HG03175 (cell line): ENCODE measurements at regions not wholly inside any gene's neighbourhood (a gene's known extent, or its start where the extent isn't known, plus 50 kb on each side); places are given as distances from the start of the nearest gene placed in this dataset.
"Not testable (repeated sequence)": the region's sequence is repeated elsewhere in the genome, so short reads cannot be mapped to it uniquely, and the experiment has no call there.

ENCODE experiments used
- ATAC-seq: cut with Tn5 transposase; IDR thresholded peaks from one replicate; pipeline ENCODE4 v1.9.1; 2021; ENCODE audit warnings: mild to moderate bottlenecking, moderate library complexity; ENCODE audit not compliant: unreplicated experiment

DNA sequence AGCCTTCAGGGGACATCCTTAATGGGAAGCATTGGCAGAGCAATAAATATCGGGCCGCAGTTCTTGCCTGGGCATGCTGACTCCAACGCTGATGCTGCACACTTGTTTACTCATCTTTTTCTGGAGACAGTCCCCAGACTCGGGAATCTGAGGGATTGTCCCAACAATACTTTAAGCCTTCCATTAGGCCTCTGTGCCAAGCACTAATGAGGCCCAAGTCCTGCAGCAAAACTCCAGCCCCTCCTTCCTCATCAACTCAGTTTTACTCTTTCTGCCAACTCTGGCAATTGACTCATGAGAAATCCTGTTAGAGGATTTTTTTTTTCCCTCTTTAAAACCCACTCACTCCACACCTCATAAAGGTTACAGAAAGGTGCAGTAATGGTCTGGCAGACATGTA is 233.4 kb upstream of the PELI2 start:
- ATAC-seq = no peak

GRCh38 chr14:55889124-55889523 is 229.1 kb upstream of the PELI2 start:
- ATAC-seq = no peak

- ATAC-seq = no peak
These were observed 226.5 kb upstream of the PELI2 start for GRCh38 chr14:55891692-55892091.

- no peak for ATAC-seq
These were observed 225.3 kb upstream of the PELI2 start for GRCh38 chr14:55892906-55893305.

DNA sequence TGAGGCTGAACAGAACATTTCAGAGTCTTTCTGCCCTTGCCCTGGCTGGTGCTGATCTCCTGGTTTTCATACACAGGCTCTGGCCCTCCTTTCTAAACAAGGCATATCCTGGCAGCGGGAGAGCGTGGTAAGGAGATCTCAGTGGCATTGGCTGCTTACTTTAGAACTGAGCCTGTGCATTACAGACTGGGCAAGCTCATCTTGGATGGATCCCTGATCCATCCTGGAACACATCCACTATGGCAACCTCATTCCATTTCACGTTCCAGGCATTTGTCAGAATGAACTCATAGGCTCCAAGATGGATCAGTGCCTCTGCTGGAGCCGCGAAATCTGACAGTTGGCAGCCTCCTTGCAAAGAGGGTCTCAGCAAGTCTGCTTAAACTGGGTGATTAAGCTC is 224.5 kb upstream of the PELI2 start:
- no peak for ATAC-seq

DNA sequence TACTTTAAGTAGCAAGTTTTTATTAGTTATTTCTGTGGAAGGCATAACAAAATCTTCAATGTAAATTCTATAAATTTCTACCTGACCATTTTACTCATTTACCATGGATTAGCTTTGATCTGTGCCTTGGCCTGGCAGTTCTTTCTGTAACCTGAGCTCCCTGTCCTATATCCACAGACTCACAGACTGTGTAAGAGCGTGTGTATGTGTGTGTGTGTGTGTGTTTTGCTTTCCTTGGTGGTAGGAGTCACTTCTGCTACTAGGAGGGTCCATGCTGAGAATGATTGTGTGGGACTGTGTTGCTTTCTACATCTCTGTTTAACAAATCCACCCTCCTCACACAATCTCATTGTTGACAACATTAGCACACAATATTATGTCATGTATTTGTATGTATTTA is 221.2 kb upstream of the PELI2 start:
- no peak for ATAC-seq

DNA sequence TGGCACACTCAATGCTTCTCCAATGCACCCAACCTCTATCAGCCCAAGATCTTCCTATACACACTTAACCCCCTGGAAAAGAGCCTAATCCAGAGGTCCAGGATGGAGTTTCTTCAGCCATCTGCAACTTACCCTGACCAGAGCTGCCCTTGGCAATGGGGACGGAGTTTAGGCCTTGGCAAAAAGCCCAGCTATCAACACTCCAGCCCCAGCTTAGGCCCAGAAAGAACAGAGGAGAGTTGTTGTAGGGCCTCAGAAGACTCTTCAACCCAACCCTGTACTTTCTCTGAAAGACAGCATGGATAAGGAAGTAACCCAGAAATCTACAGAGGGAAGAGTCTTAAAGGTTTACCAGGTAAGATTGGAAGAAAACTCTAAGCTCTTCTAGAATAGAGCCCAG is 219.3 kb upstream of the PELI2 start:
- no peak for ATAC-seq

- no peak for ATAC-seq
These were observed 218.7 kb upstream of the PELI2 start for GRCh38 chr14:55899531-55899930.

DNA sequence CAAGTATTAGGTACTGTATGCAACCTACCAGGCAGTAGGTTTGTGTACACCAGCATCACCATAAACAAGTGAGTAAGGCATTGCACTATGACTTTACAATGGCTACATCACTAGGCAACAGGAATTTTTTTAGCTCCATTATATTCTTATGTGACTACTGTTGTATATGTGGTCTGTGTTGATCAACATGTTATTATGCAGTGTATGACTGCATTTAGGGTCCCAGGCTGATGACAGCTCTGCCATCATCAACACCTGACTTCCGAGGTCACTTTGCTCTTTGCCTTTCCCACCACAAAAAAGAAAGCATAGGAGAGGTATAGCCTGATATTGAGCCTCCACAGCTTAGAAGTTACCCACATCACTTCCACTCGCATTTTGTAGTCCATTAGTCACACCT is 217.5 kb upstream of the PELI2 start:
- no peak for ATAC-seq

DNA sequence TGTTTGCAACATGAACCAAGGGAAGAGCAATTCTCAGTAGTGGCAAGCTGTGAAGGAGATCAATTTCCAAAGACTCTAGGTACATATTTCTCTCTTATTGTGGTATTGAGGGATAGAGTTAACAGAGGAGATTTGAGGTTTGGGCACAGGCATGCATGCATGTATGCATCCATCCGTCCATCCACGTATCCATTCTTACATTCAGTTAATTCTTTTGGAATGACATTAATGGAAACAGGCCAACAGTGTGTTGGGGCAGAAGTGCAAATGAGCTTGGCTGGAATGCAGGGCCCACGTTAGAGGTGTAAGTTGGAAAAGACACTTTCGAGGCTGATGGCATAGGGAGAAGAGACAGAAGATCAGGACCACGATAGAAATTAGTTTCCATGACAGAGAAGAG is 216.9 kb upstream of the PELI2 start:
- no peak for ATAC-seq

DNA sequence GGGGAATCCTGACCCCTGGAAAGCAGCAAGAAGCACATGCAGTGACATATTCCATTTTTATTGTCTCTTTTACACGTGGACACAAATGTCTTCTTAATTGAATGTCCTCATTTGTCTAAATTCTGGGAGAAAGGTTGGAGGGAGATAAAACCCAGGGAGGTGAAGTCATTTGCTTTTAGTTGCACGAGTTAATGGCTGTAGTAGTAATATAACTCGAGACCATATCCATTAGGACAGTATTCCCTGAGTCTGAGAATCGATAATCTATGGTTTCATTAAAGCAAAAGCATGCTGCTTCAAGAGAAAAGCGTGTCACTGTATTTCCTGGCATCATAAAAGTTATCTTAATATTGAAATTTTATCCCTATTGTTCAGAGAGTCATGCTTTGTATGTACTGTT is 216.0 kb upstream of the PELI2 start:
- ATAC-seq = no peak

GRCh38 chr14:55904086-55904485 is 214.1 kb upstream of the PELI2 start:
- ATAC-seq = no peak

- ATAC-seq = no peak
These were observed 210.1 kb upstream of the PELI2 start for GRCh38 chr14:55908106-55908505.

- ATAC-seq = no peak
These were observed 208.3 kb upstream of the PELI2 start for GRCh38 chr14:55909879-55910278.

GRCh38 chr14:55910601-55911243 is 207.5 kb upstream of the PELI2 start:
- ATAC-seq = no peak

GRCh38 chr14:55911776-55912175 is 206.4 kb upstream of the PELI2 start:
- no peak for ATAC-seq

- no peak for ATAC-seq
These were observed 205.9 kb upstream of the PELI2 start for GRCh38 chr14:55912344-55912743.

- no peak for ATAC-seq
These were observed 204.7 kb upstream of the PELI2 start for GRCh38 chr14:55913324-55914025.

DNA sequence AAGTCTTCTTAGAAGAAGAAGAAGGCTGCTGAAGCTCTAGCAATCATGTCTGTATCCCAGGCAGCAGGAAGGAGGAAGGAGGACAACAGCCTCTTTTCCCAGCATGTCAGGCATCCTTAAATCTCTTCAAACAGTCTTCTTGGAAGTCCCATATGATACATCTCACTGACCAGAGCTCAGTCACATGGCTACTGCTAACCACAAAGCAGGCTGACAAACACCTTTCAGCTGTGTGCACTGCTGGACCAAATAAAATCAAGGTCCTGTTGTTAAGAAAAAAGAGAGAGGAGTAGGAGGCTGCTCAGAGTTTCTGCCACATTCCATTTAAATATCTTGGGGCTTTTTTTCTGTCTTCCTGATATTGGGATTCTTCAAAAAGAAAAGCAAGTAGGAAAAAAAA is 203.4 kb upstream of the PELI2 start:
- ATAC-seq = no peak

DNA sequence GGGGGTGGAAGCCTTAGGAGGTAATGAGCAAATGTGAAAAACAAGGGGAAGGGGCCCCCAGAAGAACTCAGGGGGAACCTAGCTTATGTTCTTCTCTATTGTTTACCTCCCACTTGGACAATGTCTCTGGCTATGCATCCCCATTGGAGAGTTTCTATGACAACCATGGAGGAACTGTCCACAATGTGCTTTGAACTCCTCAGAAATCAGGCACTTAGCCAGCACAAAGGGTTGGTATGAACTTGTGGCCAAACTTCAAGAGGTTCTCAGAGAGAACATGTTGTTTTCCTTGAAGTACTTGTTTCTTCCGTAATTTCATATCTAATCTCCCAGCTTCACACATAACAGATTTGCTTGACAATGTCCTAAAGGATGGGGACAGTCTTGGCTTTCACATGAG is 202.8 kb upstream of the PELI2 start:
- no peak for ATAC-seq

DNA sequence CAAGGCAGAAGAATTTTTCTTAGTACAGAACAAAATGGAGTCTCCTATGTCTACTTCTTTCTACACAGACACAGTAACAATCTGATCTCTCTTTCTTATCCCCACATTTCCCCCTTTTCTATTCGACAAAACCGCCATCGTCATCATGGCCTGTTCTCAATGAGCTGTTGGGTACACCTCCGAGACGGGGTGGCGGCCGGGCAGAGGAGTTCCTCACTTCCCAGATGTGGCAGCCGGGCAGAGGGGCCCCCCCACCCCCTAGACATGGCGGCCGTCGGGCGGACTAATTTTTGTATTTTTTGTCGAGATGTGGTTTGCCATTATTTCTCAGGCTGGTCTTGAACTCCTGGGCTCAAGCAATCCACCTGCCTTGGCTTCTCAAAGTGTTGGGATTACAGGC is 198.4 kb upstream of the PELI2 start:
- ATAC-seq = not testable (repeated sequence)

- ATAC-seq = no peak
These were observed 196.7 kb upstream of the PELI2 start for GRCh38 chr14:55921511-55921910.

DNA sequence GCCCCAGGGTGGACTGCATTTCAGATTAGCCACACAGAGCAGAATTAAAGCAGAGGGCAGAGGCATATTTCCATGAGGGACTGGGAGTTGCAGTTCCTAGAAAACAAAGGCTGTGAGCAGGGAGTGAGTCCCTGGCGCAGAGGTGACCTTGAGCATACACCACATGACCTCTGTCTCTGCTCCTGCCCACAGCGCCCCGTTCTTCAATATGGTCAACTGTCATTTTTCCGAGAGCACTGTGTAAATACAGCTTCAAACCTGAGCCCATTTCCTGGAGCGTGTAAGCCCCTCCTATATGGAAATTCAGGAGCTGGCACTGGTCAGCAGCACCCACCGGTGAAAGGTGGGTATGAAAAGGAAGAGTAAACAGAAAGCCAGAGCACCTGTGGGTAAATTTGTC is 192.2 kb upstream of the PELI2 start:
- ATAC-seq = no peak
